HG03565 (cell line): ENCODE measurements at regions not wholly inside any gene's neighbourhood (a gene's known extent, or its start where the extent isn't known, plus 50 kb on each side); places are given as distances from the start of the nearest gene placed in this dataset.
"Not testable (repeated sequence)": the region's sequence is repeated elsewhere in the genome, so short reads cannot be mapped to it uniquely, and the experiment has no call there.

ENCODE experiments used
- ATAC-seq: cut with Tn5 transposase; IDR thresholded peaks from one replicate; pipeline ENCODE4 v1.9.1; 2021; ENCODE audit warnings: mild to moderate bottlenecking, moderate library complexity; ENCODE audit not compliant: unreplicated experiment

DNA sequence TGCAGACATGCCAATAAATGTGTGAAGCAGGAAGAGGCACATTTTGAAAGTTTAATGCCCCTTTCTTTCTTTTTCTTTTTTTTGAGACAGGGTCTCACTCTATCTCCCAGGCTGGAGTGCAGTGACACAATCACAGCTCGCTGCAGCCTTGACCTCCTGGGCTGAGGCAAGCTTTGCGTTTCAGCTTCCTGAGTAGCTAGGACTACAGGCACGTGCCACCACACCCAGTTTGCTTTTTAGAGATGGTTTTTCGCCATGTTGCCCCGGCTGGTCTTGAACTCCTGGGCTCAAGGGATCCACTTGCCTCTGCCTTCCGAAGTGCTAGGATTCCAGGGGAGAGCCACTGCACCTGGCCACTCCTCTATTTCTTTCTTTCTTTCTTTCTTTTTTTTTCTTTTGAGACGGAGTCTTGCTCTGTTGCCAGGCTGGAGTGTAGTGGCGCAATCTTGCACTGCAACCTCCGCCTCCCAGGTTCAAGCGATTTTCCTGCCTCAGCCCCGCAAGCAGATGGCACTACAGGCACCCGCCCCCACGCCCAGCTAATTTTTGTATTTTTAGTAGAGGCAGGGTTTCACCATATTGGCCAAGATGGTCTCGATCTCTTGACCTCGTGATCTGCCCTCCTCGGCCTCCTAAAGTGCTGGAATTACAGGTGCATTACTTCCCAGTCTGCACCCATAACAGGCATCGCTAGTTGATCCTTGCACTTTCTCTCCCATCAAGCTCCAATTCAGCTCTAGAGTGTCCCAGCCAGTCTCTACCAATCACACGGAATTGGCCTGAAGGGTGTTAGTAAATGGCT lies 77.5 kb upstream of the RUNX3 start:
- not testable (repeated sequence) for ATAC-seq

DNA sequence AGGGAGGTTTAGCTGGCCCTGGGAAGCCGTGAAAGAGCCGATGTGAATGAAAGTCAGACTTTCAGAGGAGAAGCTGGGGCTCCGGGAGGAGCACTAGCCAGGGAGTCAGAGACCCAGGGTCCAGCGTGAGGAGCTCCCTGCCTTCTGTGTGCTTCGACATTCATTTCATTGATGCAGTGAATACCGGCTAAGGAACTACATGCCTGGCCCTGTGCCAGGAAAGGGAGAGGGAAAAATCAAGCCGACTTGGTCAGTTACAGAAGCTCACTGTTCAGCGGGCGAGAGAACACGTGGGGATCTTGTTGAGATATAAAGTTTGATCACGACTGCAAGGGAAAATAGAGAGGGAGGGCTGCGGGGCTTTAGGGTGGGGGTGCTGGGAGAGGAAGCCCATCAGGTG lies 76.7 kb upstream of the RUNX3 start:
- no peak for ATAC-seq

DNA sequence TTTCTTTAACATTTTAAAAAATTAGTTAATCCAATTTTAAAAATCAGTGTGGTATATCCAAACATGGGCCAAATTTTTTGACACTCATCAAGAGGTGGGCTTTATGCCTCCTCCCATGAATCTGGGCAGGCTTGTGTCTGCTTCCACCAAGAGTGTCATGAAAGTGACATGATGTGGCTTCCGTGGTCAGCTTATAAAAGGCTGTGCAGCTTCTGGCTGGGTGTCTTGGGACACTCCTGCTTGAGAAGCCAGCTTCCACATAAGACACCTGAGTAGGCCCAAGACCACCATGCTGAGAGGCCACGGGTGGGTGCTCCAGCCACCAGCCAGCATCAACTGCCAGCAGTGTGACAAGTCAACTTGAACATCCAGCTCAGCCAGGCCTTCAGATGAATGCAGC lies 74.3 kb upstream of the RUNX3 start:
- ATAC-seq = no peak

DNA sequence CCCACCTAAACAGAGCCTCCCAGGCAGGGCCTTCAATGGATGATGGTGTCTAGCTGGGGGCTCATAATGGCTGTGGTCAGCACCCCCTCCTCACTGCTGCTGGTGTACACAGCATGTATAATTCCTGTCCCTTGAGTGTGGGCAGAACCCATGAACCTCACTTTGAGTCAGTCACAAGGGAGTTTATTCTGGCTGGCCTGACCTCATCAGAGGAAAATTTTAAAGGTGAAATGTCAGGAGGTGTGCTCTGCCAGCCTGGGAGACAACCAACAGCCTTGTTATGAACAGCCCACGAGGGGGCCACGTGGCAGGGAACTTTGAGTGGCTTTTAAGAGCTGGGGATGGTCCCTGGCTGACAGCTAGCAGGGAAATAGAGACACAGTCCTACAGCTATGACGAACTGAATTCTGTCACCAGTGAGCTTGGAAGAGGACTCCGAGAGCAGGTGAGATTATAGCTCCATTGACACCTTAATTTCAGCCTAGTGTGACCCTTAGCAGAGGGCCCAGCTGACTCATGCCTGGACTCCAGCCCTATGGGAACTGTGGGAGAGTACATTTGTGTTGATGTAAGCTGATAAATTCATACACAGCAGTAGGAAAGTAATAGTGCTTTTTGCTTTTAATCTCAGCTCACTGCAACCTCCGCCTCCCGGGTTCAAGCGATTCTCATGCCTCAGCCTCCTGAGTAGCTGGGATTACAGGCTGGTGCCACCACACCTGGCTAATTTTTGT lies 73.5 kb upstream of the RUNX3 start:
- ATAC-seq = no peak

DNA sequence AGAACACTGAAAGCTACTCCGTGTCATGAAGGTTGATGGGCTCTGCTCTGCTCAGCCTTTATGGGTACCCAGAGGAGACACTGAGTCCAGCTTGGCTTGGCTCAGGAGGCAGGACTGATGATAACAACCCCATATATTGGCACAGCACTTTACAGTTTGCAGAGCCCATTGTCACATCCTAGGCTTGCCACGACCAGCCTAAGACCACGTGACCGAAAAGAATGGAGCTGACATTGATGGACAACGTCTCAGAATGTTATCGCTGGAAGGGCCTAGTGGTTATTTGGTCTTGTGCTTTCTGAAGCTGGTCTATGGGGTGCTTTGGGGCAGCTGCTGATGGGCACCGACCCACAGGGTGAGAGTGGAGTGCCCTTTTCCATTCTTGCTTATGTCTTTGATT lies 72.9 kb upstream of the RUNX3 start:
- ATAC-seq = no peak

DNA sequence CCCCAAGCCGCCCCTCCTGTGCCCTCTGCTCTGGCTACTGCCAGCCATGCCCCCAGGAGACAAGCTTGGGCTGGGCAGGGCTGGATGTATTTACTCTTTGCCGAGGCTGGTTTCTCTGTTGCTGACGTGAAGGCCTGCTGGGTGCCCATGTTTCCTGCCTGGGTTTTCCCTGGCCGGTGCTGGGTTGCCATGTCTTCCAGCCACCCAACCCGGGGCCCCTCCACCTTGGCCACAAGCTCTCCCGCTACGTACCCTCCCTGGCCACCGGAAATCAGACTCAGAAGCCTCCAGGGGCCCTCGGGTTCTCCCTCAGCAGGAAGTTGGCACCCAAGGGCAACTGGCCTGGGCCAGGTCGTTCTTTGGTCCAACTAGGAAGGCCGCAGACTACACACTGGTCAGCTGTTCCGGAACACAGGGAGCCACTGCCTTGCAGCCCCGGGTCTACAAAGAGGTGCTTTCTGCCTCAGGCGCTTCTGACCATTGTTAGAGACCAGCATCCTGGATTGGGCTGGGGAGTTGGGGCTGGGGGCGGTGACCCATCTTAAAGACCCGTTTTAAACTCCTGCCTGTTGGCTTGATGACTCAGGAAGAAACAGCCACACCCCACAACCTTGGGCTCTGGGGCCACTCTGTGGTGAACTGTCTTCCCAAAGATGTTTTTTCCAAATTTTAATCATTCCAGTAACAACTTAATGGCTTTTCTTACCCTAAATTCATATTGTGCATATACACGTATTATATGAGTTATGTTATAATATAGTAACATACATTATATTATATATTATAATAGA lies 71.2 kb upstream of the RUNX3 start:
- no peak for ATAC-seq

DNA sequence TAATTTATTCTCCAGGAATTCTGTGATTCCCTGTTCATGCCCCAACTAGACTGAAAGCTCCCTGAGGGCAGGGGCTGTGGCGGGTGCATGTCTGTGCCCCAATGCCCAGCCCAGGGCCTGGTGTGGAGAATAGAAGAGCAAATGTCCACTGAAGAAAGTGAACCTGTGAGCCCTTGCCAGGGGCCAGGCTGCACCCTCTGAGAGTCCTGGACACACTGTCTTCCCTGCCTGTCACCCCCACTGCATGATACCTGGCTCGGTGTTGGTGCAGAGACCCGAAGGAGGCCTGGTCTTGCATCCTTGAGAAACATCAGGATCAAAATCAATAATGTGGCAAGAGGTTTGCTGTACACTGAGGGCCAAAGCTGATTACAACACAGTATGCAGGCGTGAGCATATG lies 69.8 kb upstream of the RUNX3 start:
- ATAC-seq = no peak

DNA sequence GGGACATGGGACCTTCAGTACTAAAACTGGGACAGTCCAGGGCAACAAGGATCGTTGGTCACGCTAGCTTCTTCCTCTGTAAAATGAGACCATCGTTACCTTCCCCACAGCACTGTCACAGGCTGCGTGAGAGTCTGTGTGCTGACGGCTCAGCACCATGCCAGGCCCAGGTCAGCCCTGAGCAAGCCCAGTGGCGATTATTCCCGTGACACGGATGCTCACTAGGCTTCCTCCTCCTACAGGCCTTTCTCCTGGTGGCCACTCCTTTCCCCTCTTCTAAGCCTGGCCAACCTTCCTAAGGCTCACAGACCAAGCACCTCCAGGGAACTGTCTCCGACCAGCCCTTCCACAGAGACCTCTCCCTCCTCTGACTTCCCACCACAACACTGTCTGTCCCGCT lies 69.3 kb upstream of the RUNX3 start:
- ATAC-seq = no peak

DNA sequence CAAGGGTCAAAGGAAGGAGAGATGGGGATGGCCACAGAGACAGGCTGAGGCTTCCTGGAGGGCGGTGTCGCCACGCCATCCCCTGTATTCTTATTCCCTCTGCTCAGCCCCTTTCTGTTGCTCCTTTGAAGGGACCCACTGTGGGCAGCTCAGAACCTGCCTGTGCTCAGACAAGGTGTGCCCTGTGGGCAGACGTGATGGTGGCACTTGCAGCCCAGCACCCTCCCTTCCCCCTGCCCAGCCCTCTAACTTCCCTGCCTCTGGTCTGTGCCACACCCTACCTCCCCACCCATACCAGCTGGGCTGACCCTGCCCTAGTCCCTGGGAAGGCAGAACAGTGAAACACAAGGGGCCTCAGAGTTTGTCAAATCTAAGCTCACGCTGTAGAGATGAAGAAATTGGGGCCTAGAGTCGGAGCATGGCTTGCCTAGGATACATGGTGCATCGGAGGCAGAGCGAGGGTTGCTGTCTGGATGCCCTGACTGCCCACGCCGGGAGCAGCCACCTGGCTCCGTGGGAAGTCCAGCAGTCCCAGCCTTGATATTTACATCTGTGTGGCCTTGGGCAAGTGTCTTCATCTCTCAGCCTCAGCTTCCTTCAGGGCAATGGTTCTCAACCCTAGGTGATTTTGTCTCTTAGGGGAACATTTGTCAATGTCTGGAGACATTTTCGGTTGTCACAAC lies 68.6 kb upstream of the RUNX3 start:
- ATAC-seq = no peak

DNA sequence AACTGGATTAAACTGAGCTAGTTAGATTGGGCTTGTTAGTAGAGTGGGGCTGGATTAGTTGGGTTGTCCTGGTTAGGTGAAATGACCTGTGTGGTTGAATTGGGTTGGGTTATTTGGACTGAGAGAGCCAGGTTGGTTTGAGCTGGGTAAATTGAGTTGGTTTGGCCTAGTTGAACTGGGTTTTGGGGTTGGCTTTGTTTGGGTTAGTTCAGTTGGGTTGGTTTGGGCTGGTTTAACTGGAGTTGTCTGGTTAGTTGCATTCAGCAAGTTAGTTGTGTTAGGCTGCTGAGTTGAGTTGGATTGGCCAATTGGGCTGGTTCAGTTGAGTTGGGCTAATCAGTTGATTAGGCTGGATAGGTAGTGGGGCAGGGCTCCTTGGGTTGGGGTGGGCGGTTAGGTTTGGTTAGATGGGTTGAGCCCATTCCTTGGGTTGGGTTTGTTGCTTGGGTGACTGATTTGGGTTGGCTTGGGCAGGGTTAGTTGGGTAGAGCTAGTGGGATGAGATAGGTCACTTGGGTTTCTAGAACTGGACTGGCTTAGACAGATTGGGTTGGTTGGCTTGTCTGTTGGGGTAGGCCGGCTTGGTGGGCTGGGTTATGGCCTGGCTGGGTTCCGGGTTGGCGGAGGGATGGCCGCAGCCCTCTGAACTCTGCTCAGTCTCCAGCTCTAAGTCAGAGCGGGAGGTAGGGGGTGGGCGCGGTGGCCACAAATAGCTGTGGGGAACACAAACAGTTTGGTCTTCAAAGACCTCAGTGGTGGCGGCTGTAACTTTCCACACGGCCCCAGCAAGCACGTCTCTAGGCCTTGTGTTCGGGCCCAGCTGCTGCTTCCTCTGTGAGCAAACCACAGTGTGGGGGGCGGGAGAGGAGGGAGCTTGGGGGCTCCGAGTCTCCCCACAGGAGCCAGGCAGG lies 67.2 kb upstream of the RUNX3 start:
- ATAC-seq = no peak

DNA sequence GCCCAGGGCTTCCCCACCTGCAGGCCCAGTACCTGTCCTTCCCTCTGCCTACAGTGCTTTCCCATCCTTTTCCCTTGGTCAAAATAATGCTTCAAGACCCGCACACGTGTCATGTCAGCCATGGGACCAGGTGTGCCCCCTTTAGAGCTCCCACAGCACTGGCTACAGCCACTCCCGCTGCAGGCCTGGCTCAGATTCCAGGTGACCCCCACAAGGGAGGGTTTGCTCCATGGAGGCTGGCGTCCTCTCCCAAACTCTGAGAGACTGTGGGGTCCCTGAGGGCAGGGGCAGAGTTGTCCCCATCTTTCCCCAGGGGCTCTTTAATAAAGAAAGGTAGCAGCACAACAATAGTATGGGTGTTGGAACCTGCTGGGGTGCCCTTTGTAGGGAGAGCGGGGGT lies 66.4 kb upstream of the RUNX3 start:
- ATAC-seq = no peak

DNA sequence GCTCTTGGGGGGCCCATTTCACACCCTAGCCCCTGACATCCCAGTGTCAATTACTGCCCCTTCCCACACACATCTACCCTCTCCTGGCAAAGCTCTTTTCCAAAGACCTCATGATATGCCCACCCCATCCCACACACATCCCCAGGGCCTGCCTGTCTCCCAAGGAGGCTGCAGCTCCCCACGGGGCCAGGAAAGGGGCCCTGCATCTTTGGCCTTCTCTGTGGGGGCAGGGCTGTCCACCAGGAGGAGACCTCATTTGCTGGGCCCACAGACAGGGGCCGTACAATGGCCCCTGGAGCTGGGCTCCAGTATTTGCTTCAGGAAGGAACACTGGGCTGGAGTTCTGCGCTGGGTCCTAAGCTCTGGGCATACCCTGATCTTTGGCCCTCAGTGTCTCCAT lies 65.6 kb upstream of the RUNX3 start:
- no peak for ATAC-seq

DNA sequence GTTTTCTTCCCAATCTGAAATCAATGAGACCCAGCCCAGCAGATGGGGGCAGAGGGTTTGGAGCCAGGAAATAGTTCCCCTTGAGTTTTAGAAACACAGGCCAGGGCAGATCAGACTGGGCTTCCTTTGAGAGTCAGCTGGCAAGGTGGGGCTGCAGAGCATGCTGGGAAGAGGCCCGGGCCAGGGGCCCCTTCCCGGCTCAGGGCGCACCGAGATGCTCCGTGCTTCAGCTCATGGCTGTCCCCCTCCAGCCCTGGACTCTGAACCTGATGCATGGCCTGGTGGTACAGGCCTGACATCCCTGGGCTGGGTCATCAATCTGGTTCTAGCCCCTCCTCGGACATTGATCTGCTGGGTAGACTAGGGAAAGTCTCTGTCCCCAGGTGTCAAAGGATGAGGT lies 65.1 kb upstream of the RUNX3 start:
- ATAC-seq = no peak

DNA sequence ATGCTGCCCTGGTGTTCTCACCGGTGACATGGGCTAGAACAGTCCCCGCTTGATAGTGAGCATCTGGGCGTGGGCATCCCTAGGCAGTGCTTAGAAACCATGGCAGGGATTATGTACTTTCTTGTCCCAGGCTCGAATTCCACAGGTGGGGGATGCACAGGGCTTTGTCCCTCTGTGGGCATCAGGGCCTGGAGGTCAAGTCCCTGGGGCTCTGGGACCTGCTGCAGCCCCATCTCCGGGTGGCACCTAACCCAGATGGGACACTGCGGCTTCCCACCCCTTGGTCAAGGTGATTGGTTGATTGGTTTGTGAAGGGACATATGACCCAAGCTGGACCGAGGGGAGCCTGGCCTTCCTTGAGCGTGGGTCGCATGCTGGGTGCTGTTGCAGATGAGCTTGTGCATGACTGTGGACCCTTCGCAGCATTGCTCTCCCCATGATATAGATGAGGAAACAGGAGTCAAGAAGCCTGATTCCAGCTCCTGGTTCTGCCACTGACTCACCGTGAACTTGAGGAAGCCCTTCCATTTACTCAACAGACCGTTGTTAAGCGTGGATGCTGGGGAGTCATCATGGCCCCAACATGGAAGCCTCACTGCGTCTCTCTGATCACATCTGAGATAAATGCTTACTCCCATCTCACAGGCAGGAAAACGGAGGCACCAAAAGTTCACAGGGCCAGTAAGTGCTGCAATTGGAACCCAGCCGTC lies 64.0 kb upstream of the RUNX3 start:
- ATAC-seq = no peak

DNA sequence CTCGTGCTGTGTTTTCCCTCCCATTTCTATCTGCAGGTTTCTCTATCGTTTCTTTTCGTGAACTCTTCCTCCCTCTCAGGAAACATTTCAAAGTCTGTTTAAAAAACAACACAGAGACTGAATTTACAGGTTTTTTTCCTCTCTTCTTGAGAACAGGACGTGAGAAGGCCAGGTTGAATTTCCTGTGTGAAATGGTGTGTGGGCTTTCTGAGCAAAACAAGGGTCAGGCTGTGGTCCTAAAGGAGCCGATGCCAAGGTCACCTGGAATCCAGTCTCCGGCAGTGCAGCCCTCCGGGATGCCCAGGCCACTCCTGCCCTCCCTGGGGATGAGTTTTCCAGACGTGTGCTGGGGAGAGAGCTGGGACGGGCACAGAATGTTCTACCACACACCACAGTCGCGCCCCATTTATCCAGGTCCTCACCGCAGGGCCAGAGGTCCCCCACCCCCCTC lies 62.7 kb upstream of the RUNX3 start:
- ATAC-seq = no peak

DNA sequence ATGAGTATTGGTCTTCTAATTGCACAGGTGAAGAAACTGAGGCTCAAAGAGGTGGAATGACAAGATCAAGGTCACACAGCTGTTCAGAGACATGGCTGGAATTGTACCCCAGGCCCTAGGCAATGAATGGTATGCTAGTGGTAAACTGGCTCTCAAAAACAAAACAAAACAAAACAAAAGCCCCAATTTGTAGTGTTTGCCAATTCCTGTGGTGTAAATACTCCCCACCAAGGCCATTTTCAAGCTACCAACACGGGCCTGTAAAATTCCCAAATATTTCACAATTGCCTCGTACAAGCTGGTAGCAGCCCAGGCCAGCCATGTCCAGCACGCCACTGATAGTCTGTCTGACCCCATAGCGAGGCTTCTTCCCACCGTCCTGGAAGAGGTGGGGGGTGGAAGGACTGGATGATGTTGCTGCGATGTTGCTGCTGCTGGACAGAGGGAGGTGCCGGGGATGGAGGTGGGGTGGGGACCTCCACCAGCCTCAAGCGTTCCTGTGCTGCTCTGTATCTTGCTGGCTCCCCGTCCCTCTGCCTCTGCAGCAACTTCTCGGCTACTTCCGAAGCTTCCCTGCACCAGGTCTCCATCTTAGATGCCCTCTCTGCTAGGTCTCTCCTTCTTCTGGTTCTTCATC lies 62.2 kb upstream of the RUNX3 start:
- no peak for ATAC-seq

DNA sequence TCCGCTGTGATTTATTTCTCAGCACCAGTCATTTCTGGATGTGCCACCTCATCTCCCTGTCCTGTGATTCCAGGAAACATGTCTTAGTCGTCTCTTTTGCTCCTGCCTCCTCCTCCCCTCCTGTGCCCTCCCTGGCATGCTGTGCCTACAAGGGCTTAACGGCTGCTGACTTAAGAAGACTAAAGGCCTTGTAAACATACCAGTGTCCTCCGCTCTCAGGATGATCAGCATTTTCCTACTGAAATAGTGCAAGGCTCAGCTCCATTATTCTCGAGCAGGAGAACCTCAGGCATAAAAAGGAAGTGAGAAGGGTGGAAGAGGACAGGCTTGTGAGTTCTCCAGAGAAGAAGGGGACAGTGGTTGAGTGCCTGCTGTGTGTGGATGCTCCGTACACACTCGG lies 61.6 kb upstream of the RUNX3 start:
- no peak for ATAC-seq

DNA sequence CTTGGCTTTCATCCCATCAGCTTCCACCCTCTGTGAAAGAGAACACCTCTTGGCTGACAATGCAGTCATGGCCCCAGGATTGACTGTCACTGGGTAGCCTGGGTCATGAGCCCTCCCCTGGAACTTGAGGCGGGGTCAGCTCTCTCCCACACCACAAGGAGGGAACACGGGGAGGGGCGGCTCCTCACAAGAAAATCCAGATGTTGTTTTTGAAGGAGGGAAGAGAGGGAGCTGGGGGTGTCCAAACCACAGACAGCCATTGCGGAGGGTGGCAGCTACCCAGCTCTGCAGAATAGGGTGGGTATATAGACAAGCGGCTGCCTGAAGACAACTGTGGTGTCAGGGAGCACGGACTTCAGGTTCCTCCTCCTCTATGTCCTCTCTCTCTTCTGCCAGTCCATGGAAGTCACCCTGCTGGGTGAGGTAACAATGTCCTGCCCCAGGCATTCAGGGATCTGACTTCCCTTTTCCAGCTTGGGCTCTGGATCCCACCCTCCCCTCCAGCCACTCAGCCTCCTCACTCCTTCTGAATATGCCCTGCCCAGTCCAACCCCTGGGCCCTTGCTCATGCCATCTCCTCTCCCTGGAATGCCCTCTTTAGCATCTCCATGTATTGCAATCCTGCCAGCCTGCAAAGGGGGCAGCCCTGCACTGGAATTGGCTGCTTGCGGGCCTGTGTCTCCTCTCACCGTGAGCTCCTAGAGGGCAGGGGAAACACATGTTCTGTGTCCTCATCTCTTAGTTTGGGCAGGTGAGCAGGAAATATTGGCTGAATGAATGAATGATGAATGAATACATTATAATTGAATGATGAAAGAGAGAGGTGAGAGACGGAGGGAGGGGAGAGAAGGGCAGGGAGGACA lies 60.9 kb upstream of the RUNX3 start:
- no peak for ATAC-seq
